NCI-H146 (cell line): ENCODE measurements at regions not wholly inside any gene's neighbourhood (a gene's known extent, or its start where the extent isn't known, plus 50 kb on each side); places are given as distances from the start of the nearest gene placed in this dataset.

Experiments
- DNase-seq: peaks from one replicate; lab custom pipeline; 2025; lab: John Stamatoyannopoulos, UW

DNA sequence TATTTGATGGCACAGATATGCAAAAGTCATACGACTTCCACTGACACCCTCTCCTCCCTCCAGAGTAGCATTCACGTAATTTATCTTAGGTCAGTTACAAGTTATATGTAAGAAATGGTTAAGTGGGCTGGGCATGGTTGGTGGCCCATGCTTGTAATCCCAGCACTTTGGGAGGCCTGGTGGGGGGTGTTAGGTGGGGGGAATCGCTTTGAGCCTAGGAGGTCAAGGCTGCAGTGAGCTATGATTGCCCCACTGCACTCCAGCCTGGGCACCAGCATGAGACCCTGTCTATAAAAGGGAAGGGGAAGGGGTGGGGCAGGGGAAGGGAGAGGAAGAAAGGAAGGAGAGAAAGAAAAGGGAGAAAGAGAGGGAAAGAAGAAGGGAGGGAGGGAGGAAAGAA is 202.8 kb downstream of the AUH start:
- DNase-seq = no peak

- no peak for DNase-seq
Observed at GRCh38 chr9:91159664-91160121, 202.0 kb downstream of the AUH start.

DNA sequence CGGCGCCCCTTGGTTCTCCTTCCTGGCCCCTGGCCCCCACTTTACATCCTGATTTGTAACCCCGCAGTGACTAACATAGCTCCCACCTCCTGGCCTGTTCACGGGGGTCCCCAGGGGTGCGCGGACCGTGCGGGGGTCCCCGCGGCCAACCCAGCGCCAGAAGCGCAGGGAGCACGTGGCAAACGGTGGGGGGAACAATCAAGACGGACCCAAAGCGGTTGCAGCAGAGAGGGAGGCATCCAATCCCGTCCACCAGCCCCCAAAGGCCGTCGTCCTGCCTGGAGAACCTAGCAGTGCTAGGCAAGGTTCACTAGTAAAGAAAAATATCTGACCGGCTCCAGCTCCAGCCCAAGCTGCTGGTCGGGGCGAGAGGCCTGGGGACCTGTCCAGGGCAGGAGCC is 201.5 kb downstream of the AUH start:
- DNase-seq = no peak

GRCh38 chr9:91160599-91161464 is 200.9 kb downstream of the AUH start:
- DNase-seq = no peak

- no peak for DNase-seq
Observed at GRCh38 chr9:91161465-91162300, 200.0 kb downstream of the AUH start.

- no peak for DNase-seq
Observed at GRCh38 chr9:91162311-91162710, 199.4 kb downstream of the AUH start.

DNA sequence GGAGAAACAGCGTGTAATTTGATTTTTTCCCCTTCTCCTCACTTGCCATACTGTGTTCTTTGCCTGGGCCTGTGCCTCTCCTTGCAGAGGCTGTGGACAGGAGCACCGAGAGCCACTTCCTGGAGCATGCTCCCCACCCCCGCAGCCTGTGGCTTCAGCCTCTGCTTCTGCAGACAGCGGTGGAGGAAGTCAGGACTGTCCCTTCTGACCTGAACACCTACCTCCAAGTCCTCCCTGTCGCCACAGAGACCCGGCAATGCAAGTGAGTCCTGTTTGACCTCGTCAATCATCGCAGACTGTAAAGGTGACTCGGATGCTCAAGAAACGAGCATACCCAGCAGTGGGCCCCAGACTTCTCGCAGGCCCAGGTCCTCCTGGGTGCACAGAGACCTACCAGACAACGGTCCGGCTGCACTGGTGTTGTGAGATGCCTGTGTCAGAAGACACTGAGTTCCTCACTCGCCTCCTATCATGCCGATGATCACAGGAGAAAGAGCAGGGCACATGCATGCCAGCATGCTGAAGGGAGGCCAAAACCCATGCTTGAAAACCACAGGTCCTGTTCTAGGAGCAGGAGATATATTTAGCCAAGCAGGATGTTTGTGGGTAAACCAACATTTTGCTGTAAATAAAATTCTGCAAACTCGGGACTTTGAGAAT is 198.8 kb downstream of the AUH start:
- no peak for DNase-seq

DNA sequence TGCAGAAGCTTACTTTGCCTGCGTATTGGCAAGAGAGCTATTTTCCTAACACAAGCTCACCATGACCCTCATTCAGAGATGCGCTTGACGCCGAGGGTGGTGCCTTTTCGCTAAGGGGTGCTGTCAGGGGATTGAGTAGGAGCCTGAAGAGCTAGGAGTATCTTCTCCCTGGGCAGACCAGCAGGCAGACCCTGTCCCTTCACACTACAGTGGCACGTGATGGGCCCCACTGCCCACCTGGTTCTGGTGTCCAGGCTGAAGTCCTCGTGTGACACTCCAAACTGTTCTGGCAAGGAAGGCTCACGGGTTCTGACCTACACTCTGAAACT is 198.3 kb downstream of the AUH start:
- no peak for DNase-seq

DNA sequence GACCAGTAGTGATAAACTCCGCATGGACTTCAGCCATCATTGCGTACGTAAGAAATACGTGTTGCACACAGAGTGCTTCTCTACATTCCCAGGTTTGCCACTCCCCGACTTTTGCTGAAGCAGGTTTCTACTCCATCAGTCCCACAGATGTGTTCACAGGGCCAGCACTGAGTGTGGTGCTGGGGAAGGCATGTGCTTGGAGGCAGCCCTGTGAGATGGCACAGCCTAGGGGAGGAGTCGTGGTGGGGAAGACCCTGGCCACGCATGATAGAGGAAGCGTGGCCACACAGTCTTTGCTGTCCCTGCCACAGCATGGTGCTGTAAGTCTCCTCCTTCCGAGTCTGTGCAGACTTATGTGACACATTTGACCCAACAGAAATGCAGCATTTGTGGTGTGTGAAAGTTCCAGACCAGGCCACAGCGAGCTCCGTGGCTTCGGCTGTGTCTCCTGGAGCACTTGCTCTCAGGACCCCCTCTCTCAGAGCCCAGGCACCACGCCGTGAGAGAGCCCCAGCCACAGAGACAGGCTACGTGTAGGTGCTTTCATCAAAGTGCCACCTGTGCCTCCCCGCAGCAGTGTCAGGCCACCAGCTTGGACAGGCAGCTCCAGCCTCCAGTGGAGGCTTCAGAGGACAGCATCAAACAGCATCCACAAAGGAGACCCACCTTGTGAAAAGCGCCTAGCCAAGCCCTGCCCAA is 197.8 kb downstream of the AUH start:
- DNase-seq = no peak
